Heart right ventricle (tissue), 16 donors: ENCODE measurements at regions not wholly inside any gene's neighbourhood (a gene's known extent, or its start where the extent isn't known, plus 50 kb on each side); places are given as distances from the start of the nearest gene placed in this dataset.

ENCODE experiments used
- ATAC-seq, 8 donors: fragments of 200-7000 bp; cut with Tn5 transposase; one replicate each; pipeline ENCODE4 v1.9.1; 2020; ENCODE audit warnings: mild to moderate bottlenecking in 8 of 8, moderate library complexity in 8 of 8, moderate number of reproducible peaks in 1 of 8
- DNase-seq, 2 donors: peaks; one replicate each; pipeline ENCODE4 v3.0.0-alpha.2; 2020
- H3K27ac ChIP-seq, 10 donors: fragments of 200-600 bp; sonication (generic) in 2 of 10; one replicate each; pipeline versions ENCODE4 v1.5.0 to v1.8.0; 2020 to 2022; ENCODE audit warnings: mild to moderate bottlenecking in 3 of 10
- H3K27me3 ChIP-seq, 7 donors: fragments of 200-600 bp; one replicate each; pipeline ENCODE4 v1.8.0; 2021 to 2022; ENCODE audit warnings: mild to moderate bottlenecking in 2 of 7
- H3K36me3 ChIP-seq, 9 donors: fragments of 200-600 bp; sonication (generic) in 1 of 9; one replicate each; pipeline versions ENCODE4 v1.5.0 to v1.8.0; 2020 to 2022; ENCODE audit warnings: mild to moderate bottlenecking in 2 of 9
- H3K4me1 ChIP-seq, 9 donors: fragments of 200-600 bp; sonication (generic) in 1 of 9; one replicate each; pipeline versions ENCODE4 v1.5.0 to v1.8.0; 2020 to 2022; ENCODE audit warnings: mild to moderate bottlenecking in 4 of 9
- H3K4me3 ChIP-seq, 10 donors: fragments of 200-600 bp; sonication (generic) in 2 of 10; one replicate each; pipeline versions ENCODE4 v1.5.0 to v1.8.0; 2020 to 2022; ENCODE audit warnings: mild to moderate bottlenecking in 7 of 10, moderate library complexity in 2 of 10
- H3K9me3 ChIP-seq, 11 donors: fragments of 200-600 bp in 10 of 11; sonication (generic) in 2 of 11; one replicate each; pipeline versions ENCODE4 v1.5.0 to v1.8.0; 2013 to 2022; ENCODE audit warnings: mild to moderate bottlenecking in 2 of 11, control low read depth in 1 of 11, moderate library complexity in 1 of 11
- WGBS, 2 donors: extraction: QIAGEN DNeasy Blood & Tissue Kit; methylation state at CpG; one replicate each; pipeline ENCODE4 v1.1.7; 2013; ENCODE audit warnings: inconsistent platforms in 1 of 2; 5-methylcytosine and 5-hydroxymethylcytosine counted together
- intact Hi-C, 10 donors: fragments of 100-400 bp; cut with DNase I; formaldehyde crosslinking; loops; one replicate each; pipeline versions ENCODE4 v1.11.1 to v1.14.2; 2022
- TF ChIP-seq, protein P1 (sequence below), 9 donors: fragments of 200-600 bp; sonication (generic) in 2 of 9; IDR thresholded peaks; one replicate each; pipeline versions ENCODE4 v1.5.0 to v1.8.0; 2021 to 2022; ENCODE audit warnings: antibody characterized with exemption in 9 of 9, mild to moderate bottlenecking in 5 of 9, moderate library complexity in 1 of 9
- donor health status: Arrhythmogenic right ventricular cardiomyopathy.
- donor health status: ischemic (EF 13 %, LVEDD 7.1; RV severe dilation, severe dysfunction).
- donor health status: healthy with polysubstance abuse.
- donor health status: DM: no; HTN: yes; CAD: no.
- donor health status: DM: no; HTN: no; CAD: no.
- donor health status: ischemic (EF 25% LVEDD 6.9; RV normal size, moderate dysfunction).
- donor health status: ischemic (EF 25% LVEDD 5.7; RV mildly dilated, moderate dysfunction).
- donor health status: healthy.
- donor health status: DM: yes; HTN: yes; CAD: no.
- donor health status: Ischemic cardiomyopathy.
- donor health status: ischemic (EF 35%, LVEDD 5.7; RV mildly dilated, moderate dysfunction).
- donor health status: nonischemic (EF 11% LVEDD 7.7; RV severe dilation, severe dysfunction).
- donor health status: DM: yes; HTN: yes; CAD: no.
- donor health status: PGD.
- donor health status: ischemic (EF 29% LVEDD 5.4; RV normal size, mild dysfunction).
- donor health status: nonischemic (EF 23%, LVEDD 6.1; RV moderate dilation, normal function).

DNA sequence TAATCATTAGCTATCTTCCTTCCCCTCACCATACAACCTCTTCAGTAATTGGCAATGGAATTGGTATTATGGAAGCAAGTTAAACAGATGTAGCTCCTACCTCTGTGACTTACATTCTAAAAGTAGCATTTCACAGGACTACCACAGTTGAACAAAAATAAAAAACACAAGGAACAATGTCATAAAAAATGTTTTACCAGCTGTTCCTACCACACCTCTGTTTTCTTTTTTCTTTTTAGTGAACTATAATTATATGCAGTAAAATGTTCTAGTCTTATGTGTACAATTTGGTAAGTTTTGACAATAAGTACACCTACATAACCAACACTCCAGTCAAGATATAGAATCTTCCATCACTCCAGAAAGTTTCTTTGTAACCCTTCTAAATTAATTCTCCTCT is 54.1 kb upstream of the GEMIN8 start:
- Histone ChIP-seq H3K27me3 (peaks cover 0 to 68% (median 0%) of the 10 kb centered on the region in 7 donors), H3K36me3 (no peaks in the 10 kb centered on the region), H3K4me1 (no peaks in the 10 kb centered on the region), H3K9me3 (no peaks in the 10 kb centered on the region), H3K4me3 (no peak overlapping the region), H3K27ac (no peak overlapping the region)
- TF ChIP-seq, protein P1, sequence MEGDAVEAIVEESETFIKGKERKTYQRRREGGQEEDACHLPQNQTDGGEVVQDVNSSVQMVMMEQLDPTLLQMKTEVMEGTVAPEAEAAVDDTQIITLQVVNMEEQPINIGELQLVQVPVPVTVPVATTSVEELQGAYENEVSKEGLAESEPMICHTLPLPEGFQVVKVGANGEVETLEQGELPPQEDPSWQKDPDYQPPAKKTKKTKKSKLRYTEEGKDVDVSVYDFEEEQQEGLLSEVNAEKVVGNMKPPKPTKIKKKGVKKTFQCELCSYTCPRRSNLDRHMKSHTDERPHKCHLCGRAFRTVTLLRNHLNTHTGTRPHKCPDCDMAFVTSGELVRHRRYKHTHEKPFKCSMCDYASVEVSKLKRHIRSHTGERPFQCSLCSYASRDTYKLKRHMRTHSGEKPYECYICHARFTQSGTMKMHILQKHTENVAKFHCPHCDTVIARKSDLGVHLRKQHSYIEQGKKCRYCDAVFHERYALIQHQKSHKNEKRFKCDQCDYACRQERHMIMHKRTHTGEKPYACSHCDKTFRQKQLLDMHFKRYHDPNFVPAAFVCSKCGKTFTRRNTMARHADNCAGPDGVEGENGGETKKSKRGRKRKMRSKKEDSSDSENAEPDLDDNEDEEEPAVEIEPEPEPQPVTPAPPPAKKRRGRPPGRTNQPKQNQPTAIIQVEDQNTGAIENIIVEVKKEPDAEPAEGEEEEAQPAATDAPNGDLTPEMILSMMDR (IDR thresholded peaks at IDR 0.05): no peak
- ATAC-seq (no peak), DNase-seq (no peak)
- intact Hi-C loops: no loop called here

DNA sequence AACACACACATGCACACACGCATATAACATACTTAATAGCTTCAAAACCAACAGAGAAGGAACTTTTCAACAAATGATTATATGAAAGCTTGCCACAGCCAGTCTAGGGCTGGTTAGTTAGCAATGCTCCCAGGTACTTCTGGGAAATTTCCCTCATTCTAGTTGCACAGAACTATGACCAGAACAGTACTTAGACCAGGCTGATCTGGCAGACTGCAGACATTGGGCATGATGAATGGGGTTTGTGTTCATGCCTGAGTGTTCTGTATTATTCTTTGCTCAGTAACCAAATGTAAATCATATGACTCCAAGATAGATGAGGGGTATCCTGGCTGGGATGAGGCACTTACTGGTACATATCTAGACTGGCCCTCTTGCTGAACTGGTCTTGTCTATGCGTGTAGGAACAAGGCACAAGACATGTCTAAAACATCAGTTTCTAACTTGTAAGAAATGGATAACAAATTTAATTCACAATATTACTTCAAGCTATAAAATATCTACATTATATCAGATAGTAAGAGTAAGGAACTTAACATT is 50.3 kb upstream of the GEMIN8 start:
- peaks cover 0 to 74% (median 0%) of the 10 kb centered on the region in 7 donors for H3K27me3 ChIP-seq
- TF ChIP-seq, protein P1 (IDR thresholded peaks at IDR 0.05): no peak
- no peak overlapping the region for H3K4me3 ChIP-seq
- H3K27ac ChIP-seq: no peak overlapping the region
- no peaks in the 10 kb centered on the region for H3K9me3 ChIP-seq
- ATAC-seq: no peak
- H3K36me3 ChIP-seq: no peaks in the 10 kb centered on the region
- DNase-seq: no peak
- intact Hi-C loops: no loop called here
- H3K4me1 ChIP-seq: no peaks in the 10 kb centered on the region
- WGBS, 2 donors: 79 to 86% methylated on average over 2 of the region's 2 CpGs
